ENCODE measurements at regions not wholly inside any gene's neighbourhood (a gene's known extent, or its start where the extent isn't known, plus 50 kb on each side); places are given as distances from the start of the nearest gene placed in this dataset.

GRCh38 chr7:19239951-19240350 is 94.7 kb upstream of the FERD3L start:
- no peak for TF ChIP-seq CTCF (IDR thresholded peaks at IDR 0.05)
- TF ChIP-seq POLR2AphosphoS5 (IDR thresholded peaks at IDR 0.05): no peak
- TF ChIP-seq EP300 (IDR thresholded peaks at IDR 0.05): no peak
- no peak for TF ChIP-seq POLR2A (IDR thresholded peaks at IDR 0.05)
